Activated T-cell treated with anti-CD3 and anti-CD28 coated beads, Interleukin-2, amount 50 U/mL, for 4 hours (primary cell): ENCODE measurements at regions not wholly inside any gene's neighbourhood (a gene's known extent, or its start where the extent isn't known, plus 50 kb on each side); places are given as distances from the start of the nearest gene placed in this dataset.

ENCODE experiments used
- ATAC-seq, 2 donors: fragments of 200-7000 bp; cut with Tn5 transposase; one replicate each; pipeline ENCODE4 v1.10.0; 2021
- DNase-seq: peaks from one replicate; pipeline ENCODE4 v3.0.0-alpha.2; 2020
- H3K27me3 Mint-ChIP-seq: one replicate; pipeline ENCODE4 v1.8.0; 2021; ENCODE audit warnings: low read depth, mixed read lengths
- H3K36me3 Mint-ChIP-seq: one replicate; pipeline ENCODE4 v1.8.0; 2022; ENCODE audit warnings: mixed read lengths; ENCODE audit not compliant: insufficient read depth
- H3K4me1 Mint-ChIP-seq: one replicate; pipeline ENCODE4 v1.8.0; 2021; ENCODE audit warnings: low read depth, mixed read lengths
- H3K4me3 Mint-ChIP-seq: one replicate; pipeline ENCODE4 v1.8.0; 2021; ENCODE audit warnings: mild to moderate bottlenecking, moderate library complexity, mixed read lengths
- H3K9me3 Mint-ChIP-seq: one replicate; pipeline ENCODE4 v1.8.0; 2021; ENCODE audit warnings: mixed read lengths

- Mint-ChIP-seq H3K4me3 (no peak overlapping the region), H3K36me3 (no peaks in the 10 kb centered on the region), H3K27me3 (peaks cover 4% of the 10 kb centered on the region), H3K9me3 (no peaks in the 10 kb centered on the region), H3K4me1 (no peaks in the 10 kb centered on the region)
- ATAC-seq (no peak), DNase-seq (no peak)
Measured at GRCh38 chrX:68994891-68995255, 166.1 kb downstream of the EFNB1 start.

GRCh38 chrX:68994135-68994890 lies 165.5 kb downstream of the EFNB1 start:
- H3K4me3 Mint-ChIP-seq: no peak overlapping the region
- ATAC-seq (no peak), DNase-seq (no peak)
- H3K9me3 Mint-ChIP-seq: no peaks in the 10 kb centered on the region
- H3K36me3 Mint-ChIP-seq: no peaks in the 10 kb centered on the region
- H3K4me1 Mint-ChIP-seq: no peaks in the 10 kb centered on the region
- H3K27me3 Mint-ChIP-seq: peaks cover 4% of the 10 kb centered on the region

- H3K36me3 Mint-ChIP-seq: no peaks in the 10 kb centered on the region
- H3K4me3 Mint-ChIP-seq: no peak overlapping the region
- no peaks in the 10 kb centered on the region for H3K9me3 Mint-ChIP-seq
- peaks cover 4% of the 10 kb centered on the region for H3K27me3 Mint-ChIP-seq
- DNase-seq (no peak), ATAC-seq (no peak)
- H3K4me1 Mint-ChIP-seq: no peaks in the 10 kb centered on the region
Measured at GRCh38 chrX:68992821-68993397, 164.1 kb downstream of the EFNB1 start.

GRCh38 chrX:68991691-68992345 lies 163.0 kb downstream of the EFNB1 start:
- no peak for ATAC-seq
- H3K36me3 Mint-ChIP-seq: no peaks in the 10 kb centered on the region
- no peaks in the 10 kb centered on the region for H3K27me3 Mint-ChIP-seq

GRCh38 chrX:68990948-68991347 lies 162.1 kb downstream of the EFNB1 start:
- DNase-seq: no peak
- Mint-ChIP-seq H3K9me3 (no peaks in the 10 kb centered on the region), H3K36me3 (no peaks in the 10 kb centered on the region), H3K4me3 (no peak overlapping the region), H3K27me3 (no peaks in the 10 kb centered on the region), H3K4me1 (no peaks in the 10 kb centered on the region)
- ATAC-seq: no peak

More at GRCh38 chrX:68991691-68992345, 163.0 kb downstream of the EFNB1 start:
- no peaks in the 10 kb centered on the region for H3K4me1 Mint-ChIP-seq
- no peak for DNase-seq
- H3K4me3 Mint-ChIP-seq: no peak overlapping the region
- no peaks in the 10 kb centered on the region for H3K9me3 Mint-ChIP-seq

GRCh38 chrX:68989865-68990606 lies 161.2 kb downstream of the EFNB1 start:
- no peak for DNase-seq
- Mint-ChIP-seq H3K4me1 (no peaks in the 10 kb centered on the region), H3K36me3 (no peaks in the 10 kb centered on the region), H3K9me3 (no peaks in the 10 kb centered on the region), H3K4me3 (no peak overlapping the region), H3K27me3 (no peaks in the 10 kb centered on the region)
- ATAC-seq: no peak

GRCh38 chrX:68989456-68989855 lies 160.6 kb downstream of the EFNB1 start:
- H3K27me3 Mint-ChIP-seq: no peaks in the 10 kb centered on the region
- no peak for DNase-seq
- H3K4me1 Mint-ChIP-seq: no peaks in the 10 kb centered on the region
- no peak overlapping the region for H3K4me3 Mint-ChIP-seq
- no peaks in the 10 kb centered on the region for H3K9me3 Mint-ChIP-seq
- H3K36me3 Mint-ChIP-seq: no peaks in the 10 kb centered on the region
- no peak for ATAC-seq

- ATAC-seq (no peak), DNase-seq (no peak)
- Mint-ChIP-seq H3K36me3 (no peaks in the 10 kb centered on the region), H3K4me1 (no peaks in the 10 kb centered on the region), H3K27me3 (no peaks in the 10 kb centered on the region), H3K4me3 (no peak overlapping the region), H3K9me3 (no peaks in the 10 kb centered on the region)
Measured at GRCh38 chrX:68988865-68989264, 160.0 kb downstream of the EFNB1 start.

- H3K4me3 Mint-ChIP-seq: no peak overlapping the region
- no peak for ATAC-seq
Measured at GRCh38 chrX:68985135-68985755, 156.4 kb downstream of the EFNB1 start.

GRCh38 chrX:68983004-68983857 lies 154.4 kb downstream of the EFNB1 start:
- H3K4me1 Mint-ChIP-seq: no peaks in the 10 kb centered on the region
- ATAC-seq: no peak
- no peaks in the 10 kb centered on the region for H3K27me3 Mint-ChIP-seq
- H3K4me3 Mint-ChIP-seq: no peak overlapping the region
- DNase-seq: no peak
- no peaks in the 10 kb centered on the region for H3K36me3 Mint-ChIP-seq
- H3K9me3 Mint-ChIP-seq: no peaks in the 10 kb centered on the region

More at GRCh38 chrX:68985135-68985755, 156.4 kb downstream of the EFNB1 start:
- no peaks in the 10 kb centered on the region for H3K9me3 Mint-ChIP-seq
- no peaks in the 10 kb centered on the region for H3K4me1 Mint-ChIP-seq
- no peaks in the 10 kb centered on the region for H3K36me3 Mint-ChIP-seq
- no peak for DNase-seq
- H3K27me3 Mint-ChIP-seq: no peaks in the 10 kb centered on the region

- Mint-ChIP-seq H3K27me3 (no peaks in the 10 kb centered on the region), H3K4me1 (no peaks in the 10 kb centered on the region), H3K36me3 (no peaks in the 10 kb centered on the region), H3K4me3 (no peak overlapping the region), H3K9me3 (no peaks in the 10 kb centered on the region)
- DNase-seq (no peak), ATAC-seq (no peak)
Measured at GRCh38 chrX:68982476-68982875, 153.7 kb downstream of the EFNB1 start.

GRCh38 chrX:68980906-68981616 lies 152.2 kb downstream of the EFNB1 start:
- no peak for ATAC-seq

GRCh38 chrX:68978655-68979054 lies 149.8 kb downstream of the EFNB1 start:
- ATAC-seq (no peak), DNase-seq (no peak)
- Mint-ChIP-seq H3K9me3 (peaks cover 12% of the 10 kb centered on the region), H3K4me1 (peaks cover 2% of the 10 kb centered on the region), H3K27me3 (no peaks in the 10 kb centered on the region), H3K36me3 (no peaks in the 10 kb centered on the region), H3K4me3 (no peak overlapping the region)

More at GRCh38 chrX:68980906-68981616, 152.2 kb downstream of the EFNB1 start:
- H3K36me3 Mint-ChIP-seq: no peaks in the 10 kb centered on the region
- H3K4me3 Mint-ChIP-seq: no peak overlapping the region
- H3K9me3 Mint-ChIP-seq: peaks cover 5% of the 10 kb centered on the region
- no peaks in the 10 kb centered on the region for H3K27me3 Mint-ChIP-seq
- DNase-seq: no peak
- H3K4me1 Mint-ChIP-seq: no peaks in the 10 kb centered on the region
